Ishikawa (cell line): ENCODE measurements at regions not wholly inside any gene's neighbourhood (a gene's known extent, or its start where the extent isn't known, plus 50 kb on each side); places are given as distances from the start of the nearest gene placed in this dataset.

Experiments used
- EP300 ChIP-seq: IDR thresholded peaks from 2 replicates; pipeline ENCODE4 v1.6.1; 2012; ENCODE audit warnings: borderline replicate concordance
- RAD21 ChIP-seq: IDR thresholded peaks from 2 replicates; pipeline ENCODE4 v1.6.1; 2012; ENCODE audit warnings: low read depth
- REST ChIP-seq: IDR thresholded peaks from 2 replicates; pipeline ENCODE4 v1.6.1; 2012; ENCODE audit warnings: low read depth, mild to moderate bottlenecking
- ZBTB7A ChIP-seq: IDR thresholded peaks from 2 replicates; pipeline ENCODE4 v1.6.1; 2012; ENCODE audit warnings: low read depth

GRCh38 chr9:107613321-107613720 is 123.8 kb upstream of the KLF4 start:
- TF ChIP-seq EP300 = no peak
- no peak for TF ChIP-seq RAD21
- no peak for TF ChIP-seq ZBTB7A
- TF ChIP-seq REST = no peak
